ENCODE measurements at regions not wholly inside any gene's neighbourhood (a gene's known extent, or its start where the extent isn't known, plus 50 kb on each side); places are given as distances from the start of the nearest gene placed in this dataset.

DNA sequence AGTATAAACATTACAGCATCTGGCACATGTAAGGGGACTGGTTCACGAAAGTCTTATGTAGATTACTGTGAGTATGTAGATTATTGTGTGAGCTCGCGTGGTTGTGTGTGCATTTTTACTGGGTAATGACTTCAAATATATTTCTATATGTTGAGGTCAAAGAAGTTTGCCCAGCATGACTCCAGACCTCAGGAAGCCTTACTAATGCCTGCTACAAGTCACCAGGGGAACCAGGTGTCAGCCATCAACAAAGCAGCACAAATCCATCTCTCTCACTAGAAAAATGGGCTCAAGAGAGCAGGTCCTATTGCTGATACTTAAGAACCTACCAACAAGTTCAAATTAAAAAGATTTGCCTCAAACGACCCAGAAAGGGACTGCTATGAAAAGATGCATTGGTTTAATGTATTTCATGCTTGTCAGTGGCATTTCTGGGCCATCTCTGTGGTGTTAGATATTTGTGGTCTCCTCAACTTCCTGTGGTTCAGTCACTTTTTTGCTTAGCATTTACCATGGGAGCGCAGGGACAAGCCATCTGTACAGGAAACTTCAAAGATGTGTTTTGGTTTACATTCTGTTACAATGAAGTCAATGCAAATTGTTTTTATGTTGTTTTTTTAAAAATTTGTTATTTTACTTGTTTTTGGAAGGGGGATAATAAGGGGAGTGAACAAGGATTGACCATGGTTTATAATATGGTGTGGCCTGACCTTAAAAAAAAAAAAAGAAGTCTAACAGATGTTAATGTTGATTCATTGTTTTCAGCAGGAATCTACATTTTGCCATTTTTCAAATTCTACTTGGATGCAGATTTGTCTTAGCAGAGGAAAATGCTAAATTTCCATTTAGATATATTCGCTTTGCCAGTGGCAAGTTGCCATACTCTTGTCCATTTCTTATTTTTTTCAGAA is 172.1 kb upstream of the ADAMTS9 start:
- no peak for ATAC-seq
- H3K27ac Mint-ChIP-seq, result no peak overlapping the region
- H3K27ac ChIP-seq (ENCODE audit: low read depth), result no peak overlapping the region

More for the DNA sequence above, 172.1 kb upstream of the ADAMTS9 start:
- H3K36me3 ChIP-seq (ENCODE audit: insufficient read depth), result no peaks in the 10 kb centered on the region
- no peak overlapping the region for H3K4me3 ChIP-seq
- no peak overlapping the region for H3K4me3 Mint-ChIP-seq
- H3K36me3 Mint-ChIP-seq (ENCODE audit: low read depth), result no peaks in the 10 kb centered on the region
- H2AFZ ChIP-seq, result no peak overlapping the region
- H3K4me1 Mint-ChIP-seq, result peaks cover 24% of the 10 kb centered on the region
- H3K9me3 Mint-ChIP-seq, result no peaks in the 10 kb centered on the region
- no peak overlapping the region for H3K4me2 ChIP-seq
- no peak for DNase-seq (ENCODE audit: low spot score)
- no peaks in the 10 kb centered on the region for H3K27me3 ChIP-seq (ENCODE audit: insufficient read depth)
- H3K9me2 ChIP-seq (ENCODE audit: insufficient read depth), result peaks cover 9% of the 10 kb centered on the region; the same call in 1 of the 2 replicates
- H3F3A ChIP-seq (replicated peaks; ENCODE audit: low read depth), result no peaks in the 10 kb centered on the region
- H3K79me2 ChIP-seq (replicated peaks; ENCODE audit: insufficient read depth), result no peaks in the 10 kb centered on the region
- H4K20me1 ChIP-seq (replicated peaks; ENCODE audit: insufficient read depth), result no peaks in the 10 kb centered on the region
- TF ChIP-seq EZH2 (IDR thresholded peaks at IDR 0.05; ENCODE audit: low read depth, unreplicated experiment) (no peak), ZNF331 (CRISPR knock-in tag; IDR thresholded peaks at IDR 0.05; ENCODE audit: low read depth) (no peak), NANOG (IDR thresholded peaks at IDR 0.05; ENCODE audit: borderline replicate concordance) (no peak), EZH2phosphoT487 (IDR thresholded peaks at IDR 0.05; ENCODE audit: unreplicated experiment) (no peak), CREB1 (CRISPR knock-in tag; IDR thresholded peaks at IDR 0.05; ENCODE audit: low read depth) (no peak), ZNF114 (CRISPR knock-in tag; IDR thresholded peaks at IDR 0.05) (no peak)
- TF ChIP-seq, protein P1, sequence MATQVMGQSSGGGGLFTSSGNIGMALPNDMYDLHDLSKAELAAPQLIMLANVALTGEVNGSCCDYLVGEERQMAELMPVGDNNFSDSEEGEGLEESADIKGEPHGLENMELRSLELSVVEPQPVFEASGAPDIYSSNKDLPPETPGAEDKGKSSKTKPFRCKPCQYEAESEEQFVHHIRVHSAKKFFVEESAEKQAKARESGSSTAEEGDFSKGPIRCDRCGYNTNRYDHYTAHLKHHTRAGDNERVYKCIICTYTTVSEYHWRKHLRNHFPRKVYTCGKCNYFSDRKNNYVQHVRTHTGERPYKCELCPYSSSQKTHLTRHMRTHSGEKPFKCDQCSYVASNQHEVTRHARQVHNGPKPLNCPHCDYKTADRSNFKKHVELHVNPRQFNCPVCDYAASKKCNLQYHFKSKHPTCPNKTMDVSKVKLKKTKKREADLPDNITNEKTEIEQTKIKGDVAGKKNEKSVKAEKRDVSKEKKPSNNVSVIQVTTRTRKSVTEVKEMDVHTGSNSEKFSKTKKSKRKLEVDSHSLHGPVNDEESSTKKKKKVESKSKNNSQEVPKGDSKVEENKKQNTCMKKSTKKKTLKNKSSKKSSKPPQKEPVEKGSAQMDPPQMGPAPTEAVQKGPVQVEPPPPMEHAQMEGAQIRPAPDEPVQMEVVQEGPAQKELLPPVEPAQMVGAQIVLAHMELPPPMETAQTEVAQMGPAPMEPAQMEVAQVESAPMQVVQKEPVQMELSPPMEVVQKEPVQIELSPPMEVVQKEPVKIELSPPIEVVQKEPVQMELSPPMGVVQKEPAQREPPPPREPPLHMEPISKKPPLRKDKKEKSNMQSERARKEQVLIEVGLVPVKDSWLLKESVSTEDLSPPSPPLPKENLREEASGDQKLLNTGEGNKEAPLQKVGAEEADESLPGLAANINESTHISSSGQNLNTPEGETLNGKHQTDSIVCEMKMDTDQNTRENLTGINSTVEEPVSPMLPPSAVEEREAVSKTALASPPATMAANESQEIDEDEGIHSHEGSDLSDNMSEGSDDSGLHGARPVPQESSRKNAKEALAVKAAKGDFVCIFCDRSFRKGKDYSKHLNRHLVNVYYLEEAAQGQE (IDR thresholded peaks at IDR 0.05; ENCODE audit: unreplicated experiment), result no peak
- TF ChIP-seq, protein P2, sequence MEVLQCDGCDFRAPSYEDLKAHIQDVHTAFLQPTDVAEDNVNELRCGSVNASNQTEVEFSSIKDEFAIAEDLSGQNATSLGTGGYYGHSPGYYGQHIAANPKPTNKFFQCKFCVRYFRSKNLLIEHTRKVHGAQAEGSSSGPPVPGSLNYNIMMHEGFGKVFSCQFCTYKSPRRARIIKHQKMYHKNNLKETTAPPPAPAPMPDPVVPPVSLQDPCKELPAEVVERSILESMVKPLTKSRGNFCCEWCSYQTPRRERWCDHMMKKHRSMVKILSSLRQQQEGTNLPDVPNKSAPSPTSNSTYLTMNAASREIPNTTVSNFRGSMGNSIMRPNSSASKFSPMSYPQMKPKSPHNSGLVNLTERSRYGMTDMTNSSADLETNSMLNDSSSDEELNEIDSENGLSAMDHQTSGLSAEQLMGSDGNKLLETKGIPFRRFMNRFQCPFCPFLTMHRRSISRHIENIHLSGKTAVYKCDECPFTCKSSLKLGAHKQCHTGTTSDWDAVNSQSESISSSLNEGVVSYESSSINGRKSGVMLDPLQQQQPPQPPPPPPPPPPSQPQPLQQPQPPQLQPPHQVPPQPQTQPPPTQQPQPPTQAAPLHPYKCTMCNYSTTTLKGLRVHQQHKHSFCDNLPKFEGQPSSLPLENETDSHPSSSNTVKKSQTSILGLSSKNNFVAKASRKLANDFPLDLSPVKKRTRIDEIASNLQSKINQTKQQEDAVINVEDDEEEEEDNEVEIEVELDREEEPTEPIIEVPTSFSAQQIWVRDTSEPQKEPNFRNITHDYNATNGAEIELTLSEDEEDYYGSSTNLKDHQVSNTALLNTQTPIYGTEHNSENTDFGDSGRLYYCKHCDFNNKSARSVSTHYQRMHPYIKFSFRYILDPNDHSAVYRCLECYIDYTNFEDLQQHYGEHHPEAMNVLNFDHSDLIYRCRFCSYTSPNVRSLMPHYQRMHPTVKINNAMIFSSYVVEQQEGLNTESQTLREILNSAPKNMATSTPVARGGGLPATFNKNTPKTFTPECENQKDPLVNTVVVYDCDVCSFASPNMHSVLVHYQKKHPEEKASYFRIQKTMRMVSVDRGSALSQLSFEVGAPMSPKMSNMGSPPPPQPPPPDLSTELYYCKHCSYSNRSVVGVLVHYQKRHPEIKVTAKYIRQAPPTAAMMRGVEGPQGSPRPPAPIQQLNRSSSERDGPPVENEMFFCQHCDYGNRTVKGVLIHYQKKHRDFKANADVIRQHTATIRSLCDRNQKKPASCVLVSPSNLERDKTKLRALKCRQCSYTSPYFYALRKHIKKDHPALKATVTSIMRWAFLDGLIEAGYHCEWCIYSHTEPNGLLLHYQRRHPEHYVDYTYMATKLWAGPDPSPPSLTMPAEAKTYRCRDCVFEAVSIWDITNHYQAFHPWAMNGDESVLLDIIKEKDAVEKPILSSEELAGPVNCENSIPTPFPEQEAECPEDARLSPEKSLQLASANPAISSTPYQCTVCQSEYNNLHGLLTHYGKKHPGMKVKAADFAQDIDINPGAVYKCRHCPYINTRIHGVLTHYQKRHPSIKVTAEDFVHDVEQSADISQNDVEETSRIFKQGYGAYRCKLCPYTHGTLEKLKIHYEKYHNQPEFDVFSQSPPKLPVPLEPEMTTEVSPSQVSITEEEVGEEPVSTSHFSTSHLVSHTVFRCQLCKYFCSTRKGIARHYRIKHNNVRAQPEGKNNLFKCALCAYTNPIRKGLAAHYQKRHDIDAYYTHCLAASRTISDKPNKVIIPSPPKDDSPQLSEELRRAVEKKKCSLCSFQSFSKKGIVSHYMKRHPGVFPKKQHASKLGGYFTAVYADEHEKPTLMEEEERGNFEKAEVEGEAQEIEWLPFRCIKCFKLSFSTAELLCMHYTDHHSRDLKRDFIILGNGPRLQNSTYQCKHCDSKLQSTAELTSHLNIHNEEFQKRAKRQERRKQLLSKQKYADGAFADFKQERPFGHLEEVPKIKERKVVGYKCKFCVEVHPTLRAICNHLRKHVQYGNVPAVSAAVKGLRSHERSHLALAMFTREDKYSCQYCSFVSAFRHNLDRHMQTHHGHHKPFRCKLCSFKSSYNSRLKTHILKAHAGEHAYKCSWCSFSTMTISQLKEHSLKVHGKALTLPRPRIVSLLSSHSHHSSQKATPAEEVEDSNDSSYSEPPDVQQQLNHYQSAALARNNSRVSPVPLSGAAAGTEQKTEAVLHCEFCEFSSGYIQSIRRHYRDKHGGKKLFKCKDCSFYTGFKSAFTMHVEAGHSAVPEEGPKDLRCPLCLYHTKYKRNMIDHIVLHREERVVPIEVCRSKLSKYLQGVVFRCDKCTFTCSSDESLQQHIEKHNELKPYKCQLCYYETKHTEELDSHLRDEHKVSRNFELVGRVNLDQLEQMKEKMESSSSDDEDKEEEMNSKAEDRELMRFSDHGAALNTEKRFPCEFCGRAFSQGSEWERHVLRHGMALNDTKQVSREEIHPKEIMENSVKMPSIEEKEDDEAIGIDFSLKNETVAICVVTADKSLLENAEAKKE (CRISPR knock-in tag; IDR thresholded peaks at IDR 0.05), result no peak
- no peaks in the 10 kb centered on the region for H3K27me3 Mint-ChIP-seq (ENCODE audit: insufficient read depth, low read depth, poor library complexity)
- H3K4me1 ChIP-seq (ENCODE audit: insufficient read depth), result peaks cover 4% of the 10 kb centered on the region
